ENCODE measurements at regions not wholly inside any gene's neighbourhood (a gene's known extent, or its start where the extent isn't known, plus 50 kb on each side); places are given as distances from the start of the nearest gene placed in this dataset.

DNA sequence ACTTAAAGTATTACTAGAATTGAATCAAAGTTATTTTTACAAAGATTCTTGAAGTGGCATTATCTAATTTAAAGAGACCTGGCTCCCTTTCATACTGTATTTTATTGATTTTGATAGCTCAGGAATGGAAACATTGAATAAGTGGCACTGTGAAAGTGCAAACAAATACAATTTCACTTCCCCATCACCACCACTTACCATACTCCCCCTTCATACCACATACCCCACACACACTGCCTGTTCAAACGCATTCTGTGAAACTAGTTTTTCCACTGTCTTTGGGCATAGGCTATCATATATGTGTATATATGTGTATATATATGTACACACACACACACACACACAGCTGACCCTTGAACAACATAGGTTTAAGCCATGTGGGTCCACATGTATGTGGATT lies 62.1 kb upstream of the ATG10 start:
- TF ChIP-seq, protein P1, sequence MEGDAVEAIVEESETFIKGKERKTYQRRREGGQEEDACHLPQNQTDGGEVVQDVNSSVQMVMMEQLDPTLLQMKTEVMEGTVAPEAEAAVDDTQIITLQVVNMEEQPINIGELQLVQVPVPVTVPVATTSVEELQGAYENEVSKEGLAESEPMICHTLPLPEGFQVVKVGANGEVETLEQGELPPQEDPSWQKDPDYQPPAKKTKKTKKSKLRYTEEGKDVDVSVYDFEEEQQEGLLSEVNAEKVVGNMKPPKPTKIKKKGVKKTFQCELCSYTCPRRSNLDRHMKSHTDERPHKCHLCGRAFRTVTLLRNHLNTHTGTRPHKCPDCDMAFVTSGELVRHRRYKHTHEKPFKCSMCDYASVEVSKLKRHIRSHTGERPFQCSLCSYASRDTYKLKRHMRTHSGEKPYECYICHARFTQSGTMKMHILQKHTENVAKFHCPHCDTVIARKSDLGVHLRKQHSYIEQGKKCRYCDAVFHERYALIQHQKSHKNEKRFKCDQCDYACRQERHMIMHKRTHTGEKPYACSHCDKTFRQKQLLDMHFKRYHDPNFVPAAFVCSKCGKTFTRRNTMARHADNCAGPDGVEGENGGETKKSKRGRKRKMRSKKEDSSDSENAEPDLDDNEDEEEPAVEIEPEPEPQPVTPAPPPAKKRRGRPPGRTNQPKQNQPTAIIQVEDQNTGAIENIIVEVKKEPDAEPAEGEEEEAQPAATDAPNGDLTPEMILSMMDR (conservative IDR thresholded peaks at IDR 0.05), result no peak
- TF ChIP-seq ZFX (IDR thresholded peaks at IDR 0.05), result no peak

Measured in C4-2B (cell line).